HG03432 (cell line): ENCODE measurements at regions not wholly inside any gene's neighbourhood (a gene's known extent, or its start where the extent isn't known, plus 50 kb on each side); places are given as distances from the start of the nearest gene placed in this dataset.

Source experiments
- ATAC-seq: cut with Tn5 transposase; IDR thresholded peaks from one replicate; pipeline ENCODE4 v1.9.1; 2021; ENCODE audit warnings: mild to moderate bottlenecking, moderate library complexity; ENCODE audit not compliant: unreplicated experiment

GRCh38 chr1:162924179-162924578, 63.2 kb upstream of the CCDC190 start:
- ATAC-seq: no peak

- ATAC-seq: no peak
Measured at GRCh38 chr1:162922201-162922600, 61.2 kb upstream of the CCDC190 start.

- ATAC-seq: no peak
Measured at GRCh38 chr1:162921311-162921710, 60.3 kb upstream of the CCDC190 start.

- no peak for ATAC-seq
Measured at GRCh38 chr1:162919034-162919433, 58.1 kb upstream of the CCDC190 start.

DNA sequence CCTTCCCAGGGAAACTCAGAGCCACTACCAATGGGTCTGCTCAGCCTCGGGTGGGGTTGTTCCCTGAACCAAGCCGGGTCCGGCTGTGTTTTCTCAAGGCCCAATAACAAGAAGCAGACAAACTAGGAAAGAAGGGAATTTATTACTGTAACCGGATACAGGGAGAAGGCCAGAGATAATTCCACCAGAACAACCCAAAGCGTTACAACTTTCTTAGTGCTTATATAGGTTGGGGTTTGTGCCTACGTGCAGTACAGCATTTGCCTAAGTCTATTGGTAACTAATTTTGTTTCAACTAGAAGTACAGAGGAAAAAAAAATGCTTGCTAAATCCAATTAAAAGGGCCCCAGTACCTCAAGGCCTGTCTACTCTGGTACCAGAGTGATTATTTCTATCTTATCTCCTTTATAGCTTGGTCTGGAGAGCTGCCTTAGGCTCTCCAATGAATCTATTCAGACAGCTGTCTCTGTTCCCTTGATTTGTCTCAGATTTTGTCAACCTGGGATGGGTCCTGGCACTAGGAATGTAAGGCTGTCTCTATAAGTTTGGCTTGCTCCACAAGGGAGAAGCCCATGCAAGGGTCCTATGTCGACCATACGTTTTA, 57.3 kb upstream of the CCDC190 start:
- no peak for ATAC-seq

DNA sequence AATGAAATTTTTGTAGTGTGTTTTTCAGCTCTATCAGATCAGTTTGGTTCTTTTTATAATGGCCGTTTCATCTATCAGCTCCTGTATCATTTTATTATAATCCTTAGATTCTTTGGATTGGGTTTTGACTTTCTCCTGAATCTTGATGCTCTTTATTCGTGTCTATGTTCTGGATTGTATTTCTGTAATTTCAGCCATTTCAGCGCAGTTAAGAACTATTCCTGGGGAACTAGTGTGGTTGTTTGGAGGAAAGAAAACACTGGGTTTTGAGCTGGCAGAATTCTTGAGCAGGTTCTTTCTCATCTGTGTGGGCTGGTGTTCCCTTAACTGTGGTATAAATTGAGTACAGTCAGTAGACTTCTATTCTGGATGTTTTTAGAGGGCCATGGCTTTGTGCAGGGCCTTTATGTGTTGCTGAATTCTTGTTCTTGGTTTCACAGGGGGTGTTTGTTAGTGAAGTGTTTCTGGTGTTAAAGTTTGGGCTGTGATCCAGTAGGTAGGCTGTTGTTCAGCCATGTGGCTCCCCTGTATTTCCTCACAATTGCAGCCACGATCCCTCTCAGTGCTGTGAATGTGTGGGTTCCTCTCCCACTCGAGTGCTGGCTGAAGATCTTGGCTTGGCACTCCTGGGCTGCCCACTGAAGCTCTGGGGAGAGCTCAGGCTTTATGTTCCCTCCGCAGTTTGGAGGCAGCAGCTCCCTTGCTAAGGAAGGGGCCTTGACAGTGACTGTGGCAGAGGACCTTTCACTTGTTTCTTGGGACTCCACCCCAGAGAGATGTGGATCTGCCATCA, 56.0 kb upstream of the CCDC190 start:
- ATAC-seq: no peak

- ATAC-seq: no peak
Measured at GRCh38 chr1:162916407-162916806, 55.4 kb upstream of the CCDC190 start.

DNA sequence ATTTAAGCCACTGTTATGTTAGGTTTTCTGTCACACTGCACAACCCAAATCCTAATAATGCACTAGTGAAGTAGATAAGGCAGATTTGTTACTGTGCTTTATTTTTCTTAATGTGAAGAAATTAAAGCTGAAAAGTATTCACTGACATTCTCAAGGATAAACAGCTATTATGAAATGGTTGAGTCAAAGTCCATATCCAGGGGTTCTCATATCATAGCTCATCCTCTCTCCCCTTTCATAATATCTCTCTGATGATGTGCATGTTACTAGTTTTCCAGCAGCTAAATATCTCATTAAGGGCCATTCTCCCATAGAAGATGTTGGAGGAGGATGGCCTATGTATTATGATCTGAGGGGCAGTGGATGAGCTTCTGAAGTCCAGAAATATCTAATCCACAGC, 53.6 kb upstream of the CCDC190 start:
- ATAC-seq: no peak

GRCh38 chr1:162913345-162913744, 52.4 kb upstream of the CCDC190 start:
- ATAC-seq: no peak

- ATAC-seq: no peak
Measured at GRCh38 chr1:162912061-162912667, 51.2 kb upstream of the CCDC190 start.
